ENCODE measurements at regions not wholly inside any gene's neighbourhood (a gene's known extent, or its start where the extent isn't known, plus 50 kb on each side); places are given as distances from the start of the nearest gene placed in this dataset.

- H3K27ac ChIP-seq (ENCODE audit: low read depth in 2 of 2, low read length in 1 of 2) = no peak overlapping the region
- H3K4me2 ChIP-seq = no peak overlapping the region
- no peak for DNase-seq
- H3K27me3 ChIP-seq (ENCODE audit: insufficient read depth) = no peaks in the 10 kb centered on the region
- no peaks in the 10 kb centered on the region for H3K36me3 ChIP-seq (replicated peaks in 1 of 2; ENCODE audit: control insufficient read depth in 1 of 2, insufficient read depth in 2 of 2, low read length in 1 of 2)
- no peaks in the 10 kb centered on the region for H3F3A ChIP-seq (replicated peaks; ENCODE audit: insufficient read depth)
- no peaks in the 10 kb centered on the region for H3K9me2 ChIP-seq
- H3K79me2 ChIP-seq (ENCODE audit: insufficient read depth) = no peaks in the 10 kb centered on the region
- peaks cover 0 to 19% of the 10 kb centered on the region in 2 experiments; a peak in 2 of 4 replicates for H3K4me1 ChIP-seq (ENCODE audit: control insufficient read depth in 1 of 2, insufficient read depth in 2 of 2, low read depth in 1 of 2, low read length in 1 of 2)
- CTCF ChIA-PET = interaction anchor here (0.7 kb wide), 1 partner anchor 237 kb away, joined by 3 read pairs; no protein-coding TSS in a partner anchor
- H3K9me3 ChIP-seq = no peaks in the 10 kb centered on the region
- H3K4me3 ChIP-seq (ENCODE audit: low read depth in 2 of 2, low read length in 1 of 2) = no peak overlapping the region
- H3K9ac ChIP-seq = no peak overlapping the region
- 46% methylated on average over 1 of the region's 4 CpGs for WGBS (ENCODE audit: low lambda C conversion rate)
- POLR2A ChIA-PET = no interaction called here
- no peaks in the 10 kb centered on the region for H4K20me1 ChIP-seq (ENCODE audit: insufficient read depth)
- TF ChIP-seq TEAD4 (IDR thresholded peaks at IDR 0.05; ENCODE audit: borderline replicate concordance, insufficient read depth) (no peak), SMC3 (IDR thresholded peaks at IDR 0.05; ENCODE audit: low read depth, low read length) (no peak), USF1 (IDR thresholded peaks at IDR 0.05; ENCODE audit: borderline replicate concordance, low read depth) (no peak), NFIC (IDR thresholded peaks at IDR 0.05; ENCODE audit: borderline replicate concordance) (no peak), MXI1 (IDR thresholded peaks at IDR 0.05; ENCODE audit: low read depth, low read length) (no peak), RCOR1 (IDR thresholded peaks at IDR 0.05; ENCODE audit: low read length) (no peak)
- no peak overlapping the region for H2AFZ ChIP-seq (ENCODE audit: low read depth)
These were observed 964.7 kb downstream of the TUSC7 start for GRCh38 chr3:117674321-117674720.

GRCh38 chr3:117681619-117682018 is 972.0 kb downstream of the TUSC7 start:
- Histone ChIP-seq H3F3A (replicated peaks; ENCODE audit: insufficient read depth) (no peaks in the 10 kb centered on the region), H3K79me2 (ENCODE audit: insufficient read depth) (no peaks in the 10 kb centered on the region), H2AFZ (ENCODE audit: low read depth) (0 out of 2 replicates have a peak overlapping the region, but pooled peaks have one; percentile 1), H3K36me3 (replicated peaks in 1 of 2; ENCODE audit: control insufficient read depth in 1 of 2, insufficient read depth in 2 of 2, low read length in 1 of 2) (no peaks in the 10 kb centered on the region), H4K20me1 (ENCODE audit: insufficient read depth) (no peaks in the 10 kb centered on the region), H3K4me3 (ENCODE audit: low read depth in 2 of 2, low read length in 1 of 2) (no peak overlapping the region), H3K27me3 (ENCODE audit: insufficient read depth) (no peaks in the 10 kb centered on the region), H3K9me3 (no peaks in the 10 kb centered on the region), H3K9me2 (no peaks in the 10 kb centered on the region), H3K4me2 (no peak overlapping the region), H3K27ac (ENCODE audit: low read depth in 2 of 2, low read length in 1 of 2) (peak overlapping the region in 1 of 2 experiments; percentile 4; a peak in 1 of 4 replicates), H3K9ac (no peak overlapping the region), H3K4me1 (ENCODE audit: control insufficient read depth in 1 of 2, insufficient read depth in 2 of 2, low read depth in 1 of 2, low read length in 1 of 2) (no peaks in the 10 kb centered on the region; a peak in 1 of 4 replicates)
- WGBS (ENCODE audit: low lambda C conversion rate) = 52% methylated on average over 2 of the region's 2 CpGs
- CTCF ChIA-PET = no interaction called here
- POLR2A ChIA-PET = no interaction called here
- DNase-seq = no peak
- no peak for TF ChIP-seq USF1 (IDR thresholded peaks at IDR 0.05; ENCODE audit: borderline replicate concordance, low read depth)
- TF ChIP-seq MEF2A (IDR thresholded peaks at IDR 0.05; ENCODE audit: borderline replicate concordance, low read depth) = no peak
- TF ChIP-seq JUND (IDR thresholded peaks at IDR 0.05) = peak; percentile 59
- no peak for TF ChIP-seq FOXM1 (IDR thresholded peaks at IDR 0.05; ENCODE audit: low read depth)
- no peak for TF ChIP-seq CHD2 (IDR thresholded peaks at IDR 0.05; ENCODE audit: low read length, partially characterized antibody)
- TF ChIP-seq CTCF (IDR thresholded peaks at IDR 0.05) = no peak
- TF ChIP-seq NFIC (IDR thresholded peaks at IDR 0.05; ENCODE audit: borderline replicate concordance) = peak; percentile 41; the same call in 1 of the 2 replicates
- no peak for TF ChIP-seq GATA2 (CRISPR knock-in tag; IDR thresholded peaks at IDR 0.05)
- TF ChIP-seq FOSL2 (IDR thresholded peaks at IDR 0.05; ENCODE audit: borderline replicate concordance, low read depth) = peak; percentile 26; the same call in 1 of the 2 replicates
- TF ChIP-seq RAD21 (IDR thresholded peaks at IDR 0.05; ENCODE audit: low read length) = no peak
- TF ChIP-seq SMC3 (IDR thresholded peaks at IDR 0.05; ENCODE audit: low read depth, low read length) = no peak
- TF ChIP-seq REST (IDR thresholded peaks at IDR 0.05; ENCODE audit: low read depth, low read length) = no peak
- TF ChIP-seq ZBTB33 (IDR thresholded peaks at IDR 0.05; ENCODE audit: borderline replicate concordance, low read depth) = no peak
- no peak for TF ChIP-seq PBX3 (IDR thresholded peaks at IDR 0.05)
- TF ChIP-seq YY1 (IDR thresholded peaks at IDR 0.05; ENCODE audit: low read depth) = no peak
